Neural progenitor cell (in vitro differentiated cells): ENCODE measurements at regions not wholly inside any gene's neighbourhood (a gene's known extent, or its start where the extent isn't known, plus 50 kb on each side); places are given as distances from the start of the nearest gene placed in this dataset.
"Not testable (repeated sequence)": the region's sequence is repeated elsewhere in the genome, so short reads cannot be mapped to it uniquely, and the experiment has no call there.

Experiments
- DNase-seq: peaks from one replicate; pipeline ENCODE4 v3.0.0-alpha.2; 2016; ENCODE audit warnings: low spot score
- H2AFZ ChIP-seq: fragments of 200-600 bp; sonication (generic); replicated peaks from 2 replicates; pipeline ENCODE4 v1.6.1; 2016; ENCODE audit warnings: antibody characterized with exemption
- H3F3A ChIP-seq: fragments of 200-600 bp; sonication (generic); 2 replicates; pipeline ENCODE4 v1.6.1; 2016; ENCODE audit warnings: antibody characterized with exemption, low read depth
- H3K27ac ChIP-seq: fragments of 200-600 bp; sonication (generic); 2 replicates; pipeline ENCODE4 v1.5.1; 2016; ENCODE audit warnings: mild to moderate bottlenecking
- H3K27me3 ChIP-seq: fragments of 200-600 bp; sonication (generic); 2 replicates; pipeline ENCODE4 v1.6.1; 2016; ENCODE audit warnings: mild to moderate bottlenecking, moderate library complexity
- H3K36me3 ChIP-seq: fragments of 200-600 bp; sonication (generic); 2 replicates; pipeline ENCODE4 v1.5.1; 2016
- H3K4me1 ChIP-seq: fragments of 200-600 bp; sonication (generic); 2 replicates; pipeline ENCODE4 v1.6.1; 2016; ENCODE audit warnings: mixed run types
- H3K4me2 ChIP-seq: fragments of 200-600 bp; sonication (generic); 2 replicates; pipeline ENCODE4 v1.6.1; 2016
- H3K4me3 ChIP-seq: fragments of 200-600 bp; sonication (generic); 2 replicates; pipeline ENCODE4 v1.5.1; 2016
- H3K79me2 ChIP-seq: fragments of 200-600 bp; sonication (generic); 2 replicates; pipeline ENCODE4 v1.6.1; 2016; ENCODE audit warnings: low read depth
- H3K9ac ChIP-seq: fragments of 200-600 bp; sonication (generic); 2 replicates; pipeline ENCODE4 v1.6.1; 2016
- H3K9me3 ChIP-seq: fragments of 200-600 bp; sonication (generic); 2 replicates; pipeline ENCODE4 v1.5.1; 2016; ENCODE audit warnings: low read depth
- H4K20me1 ChIP-seq: fragments of 200-600 bp; sonication (generic); 2 replicates; pipeline ENCODE4 v1.6.1; 2016; ENCODE audit warnings: low read depth
- H3K27ac Mint-ChIP-seq: 3 replicates; pipeline ENCODE4 v1.8.0; 2021; ENCODE audit warnings: mixed read lengths
- H3K27me3 Mint-ChIP-seq: 2 replicates; pipeline ENCODE4 v1.8.0; 2022; ENCODE audit warnings: low read depth, mild to moderate bottlenecking, inconsistent platforms, moderate library complexity, mixed read lengths; ENCODE audit not compliant: insufficient read depth
- H3K36me3 Mint-ChIP-seq: 3 replicates; pipeline ENCODE4 v1.8.0; 2021; ENCODE audit warnings: mixed read lengths
- H3K4me1 Mint-ChIP-seq: 3 replicates; pipeline ENCODE4 v1.8.0; 2021; ENCODE audit warnings: mixed read lengths
- H3K4me3 Mint-ChIP-seq: 3 replicates; pipeline ENCODE4 v1.8.0; 2021; ENCODE audit warnings: mild to moderate bottlenecking, moderate library complexity, mixed read lengths
- H3K9me3 Mint-ChIP-seq: 3 replicates; pipeline ENCODE4 v1.8.0; 2020; ENCODE audit warnings: mixed read lengths
- EZH2 ChIP-seq: fragments of 200-600 bp; sonication (generic); IDR thresholded peaks from 2 replicates; pipeline ENCODE4 v1.6.1; 2017; ENCODE audit warnings: antibody characterized with exemption, mild to moderate bottlenecking, moderate library complexity
- EZH2phosphoT487 ChIP-seq: fragments of 200-600 bp; sonication (generic); IDR thresholded peaks from 2 replicates; pipeline ENCODE4 v1.6.1; 2017; ENCODE audit warnings: antibody characterized with exemption
- TF ChIP-seq, protein P1 (sequence below): fragments of 200-600 bp; sonication (generic); IDR thresholded peaks from 2 replicates; pipeline ENCODE4 v1.5.1; 2017; ENCODE audit warnings: antibody characterized with exemption, mild to moderate bottlenecking

DNA sequence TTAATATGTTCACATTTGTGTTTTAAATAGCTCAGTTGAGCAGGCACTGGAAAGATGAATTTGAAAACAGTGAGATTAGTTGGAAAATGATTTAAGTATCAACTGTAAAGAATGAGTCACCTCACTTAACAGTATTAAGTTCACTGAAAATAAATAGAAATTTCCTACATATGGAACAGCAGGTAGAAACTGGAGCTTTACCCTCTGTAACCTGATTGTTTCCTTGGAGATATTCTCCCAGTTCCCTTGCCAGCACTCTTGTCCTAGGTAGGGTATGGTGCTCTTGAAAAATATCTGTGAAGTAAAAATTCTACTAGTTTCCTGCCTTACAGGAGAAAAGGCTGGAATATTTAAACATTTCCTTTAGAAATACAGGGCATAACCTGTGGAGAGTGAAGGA lies 81.3 kb upstream of the DLGAP1 start:
- H3K9me3 Mint-ChIP-seq = peaks cover 39% of the 10 kb centered on the region
- Histone ChIP-seq H3K4me3 (no peak overlapping the region), H3K4me2 (no peak overlapping the region), H3K79me2 (no peaks in the 10 kb centered on the region), H3K4me1 (no peaks in the 10 kb centered on the region), H3K27me3 (no peaks in the 10 kb centered on the region), H3K36me3 (no peaks in the 10 kb centered on the region), H4K20me1 (no peaks in the 10 kb centered on the region), H3K9ac (no peak overlapping the region), H3K27ac (no peak overlapping the region), H3F3A (no peaks in the 10 kb centered on the region), H3K9me3 (no peaks in the 10 kb centered on the region), H2AFZ (no peak overlapping the region)
- TF ChIP-seq EZH2phosphoT487 = no peak
- TF ChIP-seq, protein P1, sequence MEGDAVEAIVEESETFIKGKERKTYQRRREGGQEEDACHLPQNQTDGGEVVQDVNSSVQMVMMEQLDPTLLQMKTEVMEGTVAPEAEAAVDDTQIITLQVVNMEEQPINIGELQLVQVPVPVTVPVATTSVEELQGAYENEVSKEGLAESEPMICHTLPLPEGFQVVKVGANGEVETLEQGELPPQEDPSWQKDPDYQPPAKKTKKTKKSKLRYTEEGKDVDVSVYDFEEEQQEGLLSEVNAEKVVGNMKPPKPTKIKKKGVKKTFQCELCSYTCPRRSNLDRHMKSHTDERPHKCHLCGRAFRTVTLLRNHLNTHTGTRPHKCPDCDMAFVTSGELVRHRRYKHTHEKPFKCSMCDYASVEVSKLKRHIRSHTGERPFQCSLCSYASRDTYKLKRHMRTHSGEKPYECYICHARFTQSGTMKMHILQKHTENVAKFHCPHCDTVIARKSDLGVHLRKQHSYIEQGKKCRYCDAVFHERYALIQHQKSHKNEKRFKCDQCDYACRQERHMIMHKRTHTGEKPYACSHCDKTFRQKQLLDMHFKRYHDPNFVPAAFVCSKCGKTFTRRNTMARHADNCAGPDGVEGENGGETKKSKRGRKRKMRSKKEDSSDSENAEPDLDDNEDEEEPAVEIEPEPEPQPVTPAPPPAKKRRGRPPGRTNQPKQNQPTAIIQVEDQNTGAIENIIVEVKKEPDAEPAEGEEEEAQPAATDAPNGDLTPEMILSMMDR = no peak
- TF ChIP-seq EZH2 = no peak
- H3K4me3 Mint-ChIP-seq = no peak overlapping the region
- peaks cover 8% of the 10 kb centered on the region for H3K36me3 Mint-ChIP-seq
- no peak for DNase-seq
- no peak overlapping the region for H3K27ac Mint-ChIP-seq
- no peaks in the 10 kb centered on the region for H3K4me1 Mint-ChIP-seq
- peaks cover 10% of the 10 kb centered on the region for H3K27me3 Mint-ChIP-seq

DNA sequence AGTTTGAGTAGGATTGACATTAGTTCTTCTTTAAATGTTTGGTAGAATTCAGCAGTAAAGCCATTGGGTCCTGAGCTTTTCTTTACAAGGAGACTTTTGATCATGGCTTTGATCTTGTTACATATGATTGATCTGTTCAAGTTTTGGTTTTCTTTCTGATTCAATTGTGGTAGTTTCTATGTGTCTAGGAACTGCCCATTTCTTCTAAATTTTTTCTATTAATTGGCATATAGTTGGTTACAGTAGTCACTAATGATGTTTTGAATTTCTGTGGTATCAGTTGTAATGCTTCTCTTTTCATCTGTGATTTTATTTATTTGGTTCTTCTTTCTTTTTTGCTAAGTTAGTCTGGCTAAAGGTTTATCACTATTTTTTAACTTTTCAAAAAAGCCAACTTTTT lies 73.3 kb upstream of the DLGAP1 start:
- Mint-ChIP-seq H3K36me3 (peaks cover 4% of the 10 kb centered on the region), H3K4me3 (no peak overlapping the region), H3K4me1 (peaks cover 12% of the 10 kb centered on the region), H3K27ac (no peak overlapping the region), H3K9me3 (peaks cover 18% of the 10 kb centered on the region), H3K27me3 (no peaks in the 10 kb centered on the region)
- H3K9ac ChIP-seq = no peak overlapping the region
- no peaks in the 10 kb centered on the region for H3F3A ChIP-seq
- H3K36me3 ChIP-seq = no peaks in the 10 kb centered on the region
- H2AFZ ChIP-seq = no peak overlapping the region
- H3K4me1 ChIP-seq = no peaks in the 10 kb centered on the region
- no peak for DNase-seq
- H3K4me3 ChIP-seq = no peak overlapping the region
- no peak overlapping the region for H3K27ac ChIP-seq
- no peaks in the 10 kb centered on the region for H3K27me3 ChIP-seq
- H3K9me3 ChIP-seq = no peaks in the 10 kb centered on the region
- TF ChIP-seq, protein P1 = no peak
- TF ChIP-seq EZH2phosphoT487 = no peak
- no peak for TF ChIP-seq EZH2
- no peaks in the 10 kb centered on the region for H4K20me1 ChIP-seq
- H3K79me2 ChIP-seq = no peaks in the 10 kb centered on the region
- H3K4me2 ChIP-seq = no peak overlapping the region

DNA sequence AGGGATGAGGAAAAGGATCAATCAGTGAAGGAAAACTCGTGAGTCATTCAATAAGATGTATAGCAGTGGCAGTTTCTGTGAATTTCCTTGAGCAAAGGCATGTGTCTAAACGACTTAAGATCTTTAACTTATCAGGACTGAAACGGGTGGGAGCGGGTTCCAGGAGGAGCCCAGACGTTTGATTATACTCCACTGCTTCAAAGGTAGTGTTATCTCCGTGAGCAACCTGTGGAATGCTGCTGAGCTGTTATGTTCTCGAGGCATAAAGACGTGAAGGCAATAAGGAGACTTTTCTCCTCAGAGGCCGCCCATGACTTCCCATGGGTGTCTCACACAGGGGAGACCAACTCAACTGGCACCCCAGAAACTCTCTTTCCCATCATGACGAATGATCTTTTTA lies 72.7 kb upstream of the DLGAP1 start:
- not testable (repeated sequence) for H3K4me2 ChIP-seq, H2AFZ ChIP-seq, H4K20me1 ChIP-seq, H3K27ac ChIP-seq, H3K4me1 ChIP-seq, DNase-seq, H3K9ac ChIP-seq, H3F3A ChIP-seq, H3K79me2 ChIP-seq, H3K27ac Mint-ChIP-seq, H3K4me3 Mint-ChIP-seq, H3K4me3 ChIP-seq, H3K27me3 ChIP-seq, H3K9me3 ChIP-seq, H3K36me3 ChIP-seq, H3K36me3 Mint-ChIP-seq, H3K27me3 Mint-ChIP-seq
- Mint-ChIP-seq H3K4me1 (peaks cover 12% of the 10 kb centered on the region), H3K9me3 (peaks cover 14% of the 10 kb centered on the region)

DNA sequence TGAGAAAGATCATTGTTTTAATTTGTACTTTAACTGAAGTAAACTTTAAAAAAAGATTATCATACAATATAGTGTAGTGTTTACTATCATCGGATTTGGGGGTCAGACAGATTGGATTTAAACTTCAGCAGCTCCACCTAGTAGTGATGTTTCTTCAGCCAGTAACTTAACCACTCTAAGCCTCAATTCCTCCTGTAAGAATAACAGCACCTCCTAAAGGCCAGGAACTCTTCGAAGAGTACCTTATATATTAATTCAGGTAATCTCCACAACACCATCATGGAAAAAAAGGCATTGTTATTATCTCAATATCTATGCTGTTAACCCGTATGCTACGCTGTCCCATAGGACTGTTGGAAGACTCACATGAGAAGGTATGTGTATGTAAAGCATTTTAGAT lies 69.0 kb upstream of the DLGAP1 start:
- Mint-ChIP-seq H3K36me3 (no peaks in the 10 kb centered on the region), H3K4me3 (no peak overlapping the region), H3K27me3 (no peaks in the 10 kb centered on the region), H3K9me3 (peaks cover 4% of the 10 kb centered on the region), H3K4me1 (peaks cover 12% of the 10 kb centered on the region), H3K27ac (no peak overlapping the region)
- H3K27ac ChIP-seq = no peak overlapping the region
- no peaks in the 10 kb centered on the region for H3K9me3 ChIP-seq
- no peak overlapping the region for H3K4me3 ChIP-seq
- H3K4me2 ChIP-seq = no peak overlapping the region
- no peak overlapping the region for H3K9ac ChIP-seq
- H3K27me3 ChIP-seq = no peaks in the 10 kb centered on the region
- H2AFZ ChIP-seq = no peak overlapping the region
- no peaks in the 10 kb centered on the region for H4K20me1 ChIP-seq
- H3F3A ChIP-seq = no peaks in the 10 kb centered on the region
- H3K4me1 ChIP-seq = no peaks in the 10 kb centered on the region
- H3K36me3 ChIP-seq = no peaks in the 10 kb centered on the region
- TF ChIP-seq, protein P1 = peak; percentile 24
- no peak for TF ChIP-seq EZH2
- TF ChIP-seq EZH2phosphoT487 = no peak
- H3K79me2 ChIP-seq = no peaks in the 10 kb centered on the region
- peak; percentile 17 for DNase-seq
